NCI-H82 (cell line): ENCODE measurements at regions not wholly inside any gene's neighbourhood (a gene's known extent, or its start where the extent isn't known, plus 50 kb on each side); places are given as distances from the start of the nearest gene placed in this dataset.

ENCODE experiments used
- DNase-seq: peaks from one replicate; lab custom pipeline; 2025; lab: John Stamatoyannopoulos, UW

DNA sequence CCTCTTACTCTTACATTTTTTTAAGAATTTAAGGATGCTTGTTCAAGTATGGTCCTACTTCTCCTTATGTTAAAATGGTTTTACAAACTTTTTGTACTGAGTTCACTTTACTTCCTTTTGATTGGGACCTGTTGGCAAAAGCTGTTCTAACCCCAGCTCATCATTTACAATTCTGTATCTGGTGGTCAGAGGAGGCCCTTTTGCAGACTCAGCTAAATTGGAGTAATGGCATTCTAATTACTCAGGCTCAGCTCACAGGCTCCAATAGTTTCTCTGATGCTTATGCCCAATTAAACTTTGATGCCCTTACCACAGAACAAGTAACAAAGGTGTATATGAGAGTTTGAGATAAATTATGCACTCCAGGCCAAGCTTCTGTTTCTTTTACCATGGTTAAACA is 1632.0 kb downstream of the UQCRFS1 start:
- DNase-seq = no peak
